ENCODE measurements at regions not wholly inside any gene's neighbourhood (a gene's known extent, or its start where the extent isn't known, plus 50 kb on each side); places are given as distances from the start of the nearest gene placed in this dataset.
"Not testable (repeated sequence)": the region's sequence is repeated elsewhere in the genome, so short reads cannot be mapped to it uniquely, and the experiment has no call there.

GRCh38 chr1:229710746-229711145, 84.7 kb downstream of the URB2 start:
- Histone ChIP-seq H3K4me1 (ENCODE audit: insufficient read depth, low read length) (no peaks in the 10 kb centered on the region), H3K4me3 (ENCODE audit: low read length) (no peak overlapping the region), H3K27me3 (ENCODE audit: insufficient read depth, low read length) (no peaks in the 10 kb centered on the region), H3K9me3 (ENCODE audit: low read depth, low read length) (no peaks in the 10 kb centered on the region)

GRCh38 chr1:229714306-229714705, 88.3 kb downstream of the URB2 start:
- no peak overlapping the region for H3K4me3 ChIP-seq (ENCODE audit: low read length)
- no peaks in the 10 kb centered on the region for H3K27me3 ChIP-seq (ENCODE audit: insufficient read depth, low read length)
- no peaks in the 10 kb centered on the region for H3K4me1 ChIP-seq (ENCODE audit: insufficient read depth, low read length)
- no peaks in the 10 kb centered on the region for H3K9me3 ChIP-seq (ENCODE audit: low read depth, low read length)

DNA sequence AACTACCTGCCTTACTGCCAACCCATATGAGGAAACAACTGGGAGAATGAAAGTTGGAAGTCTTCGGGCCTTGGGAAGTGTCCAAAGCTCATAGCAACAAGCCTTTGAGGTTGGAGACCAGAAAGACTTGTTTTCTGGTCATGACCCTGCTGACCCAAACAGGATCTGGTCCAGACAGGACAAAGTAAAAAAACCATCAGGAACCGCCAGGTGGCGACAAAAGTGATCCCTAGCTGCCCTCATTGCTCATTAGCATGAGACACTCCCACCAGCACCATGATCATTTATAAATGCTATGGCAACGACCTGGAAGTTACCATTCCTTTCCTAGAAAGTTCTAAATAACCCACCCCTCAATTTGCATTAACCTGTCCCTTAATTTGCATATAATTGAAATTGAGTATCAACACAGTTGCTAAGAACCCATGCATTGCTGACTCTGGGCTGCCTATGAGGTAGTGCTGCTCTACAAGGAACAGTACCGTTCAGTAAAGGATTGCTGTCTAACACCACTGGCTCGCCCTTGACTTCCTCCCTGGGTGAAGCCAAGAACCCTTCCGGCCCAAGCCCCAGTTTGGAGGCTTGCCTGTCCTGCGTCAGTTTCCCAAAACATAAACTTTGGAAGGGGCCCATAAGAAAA, 89.0 kb downstream of the URB2 start:
- Histone ChIP-seq H3K4me3 (ENCODE audit: low read length) (no peak overlapping the region), H3K27me3 (ENCODE audit: insufficient read depth, low read length) (no peaks in the 10 kb centered on the region), H3K9me3 (ENCODE audit: low read depth, low read length) (no peaks in the 10 kb centered on the region), H3K4me1 (ENCODE audit: insufficient read depth, low read length) (no peaks in the 10 kb centered on the region)

DNA sequence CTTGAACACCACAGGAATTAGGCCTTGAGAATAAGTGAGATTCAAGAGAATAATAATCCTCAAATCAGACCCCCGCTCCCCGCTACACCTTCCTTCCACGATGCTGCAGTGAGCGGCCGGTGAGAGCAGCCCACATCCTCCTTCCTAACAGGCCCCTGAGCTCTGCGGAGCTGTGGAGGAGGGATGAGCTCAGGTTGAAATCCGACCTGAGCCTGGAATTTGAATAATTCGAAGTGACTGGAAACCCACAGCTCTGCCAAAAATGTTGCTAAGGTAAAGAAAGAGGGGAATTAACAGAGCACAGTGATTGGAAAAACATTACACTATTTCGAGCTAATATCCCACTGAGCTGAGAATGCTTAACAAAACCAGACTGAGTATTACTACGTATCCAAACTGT, 90.0 kb downstream of the URB2 start:
- no peak overlapping the region for H3K4me3 ChIP-seq (ENCODE audit: low read length)
- H3K9me3 ChIP-seq (ENCODE audit: low read depth, low read length): no peaks in the 10 kb centered on the region
- peaks cover 2% of the 10 kb centered on the region for H3K27me3 ChIP-seq (ENCODE audit: insufficient read depth, low read length)

DNA sequence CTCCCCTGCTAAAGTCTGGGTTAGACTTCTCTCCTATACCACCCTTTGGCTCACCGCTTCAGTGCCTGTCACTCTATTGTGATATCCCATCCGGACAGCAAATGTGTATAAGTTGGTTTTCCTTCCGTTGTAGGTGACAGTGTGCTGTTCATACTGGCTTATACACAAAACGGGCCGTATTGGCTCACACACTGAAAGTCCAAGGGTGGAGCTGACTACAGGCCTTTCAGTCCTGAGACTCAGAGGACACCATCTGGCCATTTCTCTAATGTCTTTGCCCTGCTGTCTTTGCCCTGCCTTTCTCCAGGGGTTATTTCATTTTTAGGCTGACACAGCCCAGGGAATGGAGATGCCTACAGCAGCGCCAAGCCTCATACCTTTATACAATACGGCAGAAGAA, 90.7 kb downstream of the URB2 start:
- Histone ChIP-seq H3K27me3 (ENCODE audit: insufficient read depth, low read length) (peaks cover 3% of the 10 kb centered on the region), H3K4me1 (ENCODE audit: insufficient read depth, low read length) (no peaks in the 10 kb centered on the region), H3K9me3 (ENCODE audit: low read depth, low read length) (no peaks in the 10 kb centered on the region), H3K4me3 (ENCODE audit: low read length) (no peak overlapping the region)

More for the DNA sequence above, 90.0 kb downstream of the URB2 start:
- H3K4me1 ChIP-seq (ENCODE audit: insufficient read depth, low read length): no peaks in the 10 kb centered on the region

GRCh38 chr1:229717786-229718576, 91.9 kb downstream of the URB2 start:
- H3K4me3 ChIP-seq (ENCODE audit: low read length): no peak overlapping the region
- peaks cover 3% of the 10 kb centered on the region for H3K27me3 ChIP-seq (ENCODE audit: insufficient read depth, low read length)
- no peaks in the 10 kb centered on the region for H3K9me3 ChIP-seq (ENCODE audit: low read depth, low read length)
- no peaks in the 10 kb centered on the region for H3K4me1 ChIP-seq (ENCODE audit: insufficient read depth, low read length)

DNA sequence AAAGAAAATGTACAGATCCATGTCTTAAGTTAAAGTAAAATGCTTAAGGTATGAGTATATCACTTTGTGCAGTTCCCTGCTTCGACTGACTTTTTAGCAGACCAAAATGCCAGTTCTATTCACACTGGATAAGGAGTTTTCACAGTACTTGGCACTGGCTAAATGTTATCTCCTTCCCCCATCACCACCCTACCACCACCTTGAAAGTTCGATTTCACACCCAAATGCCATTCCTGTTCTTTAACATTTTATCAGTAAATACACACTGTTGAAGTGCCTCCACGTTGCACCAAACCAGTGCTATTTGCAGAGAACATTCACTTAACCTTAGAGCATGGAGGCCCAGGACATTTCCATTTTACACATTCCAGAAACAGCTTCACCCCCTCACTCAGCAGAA, 100.0 kb downstream of the URB2 start:
- Histone ChIP-seq H3K4me1 (ENCODE audit: insufficient read depth, low read length) (no peaks in the 10 kb centered on the region), H3K9me3 (ENCODE audit: low read depth, low read length) (no peaks in the 10 kb centered on the region), H3K27me3 (ENCODE audit: insufficient read depth, low read length) (peaks cover under 1% of the 10 kb centered on the region), H3K4me3 (ENCODE audit: low read length) (no peak overlapping the region)

- no peaks in the 10 kb centered on the region for H3K4me1 ChIP-seq (ENCODE audit: insufficient read depth, low read length)
- H3K27me3 ChIP-seq (ENCODE audit: insufficient read depth, low read length): no peaks in the 10 kb centered on the region
- H3K9me3 ChIP-seq (ENCODE audit: low read depth, low read length): no peaks in the 10 kb centered on the region
- no peak overlapping the region for H3K4me3 ChIP-seq (ENCODE audit: low read length)
Observed at GRCh38 chr1:229729916-229730315, 103.9 kb downstream of the URB2 start.

DNA sequence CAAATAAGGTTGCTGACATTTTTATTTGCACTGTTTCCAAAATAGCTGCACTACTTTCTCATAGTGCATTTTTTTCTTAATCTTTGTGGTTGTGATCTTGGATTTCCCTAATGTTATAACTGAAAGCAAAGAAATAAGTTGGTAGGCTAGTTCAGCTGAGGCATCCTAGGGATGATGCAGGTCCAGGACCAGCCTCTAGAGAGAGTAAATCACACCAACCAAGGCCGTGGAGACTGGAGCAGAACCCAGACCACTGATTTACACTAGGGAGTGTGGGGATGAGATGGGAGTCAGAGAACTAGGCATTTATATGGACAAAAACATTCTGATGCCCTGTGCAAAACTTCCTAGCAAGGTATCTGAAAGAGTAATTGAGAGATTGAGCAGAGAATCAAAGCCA, 104.5 kb downstream of the URB2 start:
- H3K27me3 ChIP-seq (ENCODE audit: insufficient read depth, low read length): no peaks in the 10 kb centered on the region
- no peaks in the 10 kb centered on the region for H3K9me3 ChIP-seq (ENCODE audit: low read depth, low read length)
- H3K4me3 ChIP-seq (ENCODE audit: low read length): no peak overlapping the region
- H3K4me1 ChIP-seq (ENCODE audit: insufficient read depth, low read length): no peaks in the 10 kb centered on the region

GRCh38 chr1:229732061-229732460, 106.0 kb downstream of the URB2 start:
- peaks cover 13% of the 10 kb centered on the region for H3K9me3 ChIP-seq (ENCODE audit: low read depth, low read length)
- H3K4me1 ChIP-seq (ENCODE audit: insufficient read depth, low read length): no peaks in the 10 kb centered on the region
- no peak overlapping the region for H3K4me3 ChIP-seq (ENCODE audit: low read length)
- H3K27me3 ChIP-seq (ENCODE audit: insufficient read depth, low read length): no peaks in the 10 kb centered on the region

DNA sequence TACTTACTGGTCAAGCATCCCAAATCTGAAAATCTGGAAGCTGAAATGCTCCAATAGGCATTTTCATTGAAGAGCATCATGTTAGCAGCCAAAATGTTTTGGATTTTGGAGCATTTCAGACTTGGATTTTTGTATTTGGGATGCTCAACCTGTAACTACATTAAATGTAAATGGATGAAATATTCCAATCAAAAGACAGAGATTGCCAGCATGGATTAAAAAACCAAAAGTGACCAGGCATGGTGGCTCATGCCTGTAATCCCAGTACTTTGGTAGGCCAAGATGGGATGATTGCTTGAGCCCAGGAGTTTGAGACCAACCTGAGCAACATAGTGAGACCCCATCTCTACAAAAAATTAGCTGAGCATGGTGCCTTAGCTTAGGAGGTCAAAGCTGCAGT, 110.3 kb downstream of the URB2 start:
- H3K27me3 ChIP-seq (ENCODE audit: insufficient read depth, low read length): no peaks in the 10 kb centered on the region
- no peak overlapping the region for H3K4me3 ChIP-seq (ENCODE audit: low read length)
- H3K9me3 ChIP-seq (ENCODE audit: low read depth, low read length): peaks cover 16% of the 10 kb centered on the region
- no peaks in the 10 kb centered on the region for H3K4me1 ChIP-seq (ENCODE audit: insufficient read depth, low read length)

- H3K4me3 ChIP-seq (ENCODE audit: low read length); H3K9me3 ChIP-seq (ENCODE audit: low read depth, low read length); H3K4me1 ChIP-seq (ENCODE audit: insufficient read depth, low read length); H3K27me3 ChIP-seq (ENCODE audit: insufficient read depth, low read length): not testable (repeated sequence)
Observed at GRCh38 chr1:229742614-229743013, 116.6 kb downstream of the URB2 start.

DNA sequence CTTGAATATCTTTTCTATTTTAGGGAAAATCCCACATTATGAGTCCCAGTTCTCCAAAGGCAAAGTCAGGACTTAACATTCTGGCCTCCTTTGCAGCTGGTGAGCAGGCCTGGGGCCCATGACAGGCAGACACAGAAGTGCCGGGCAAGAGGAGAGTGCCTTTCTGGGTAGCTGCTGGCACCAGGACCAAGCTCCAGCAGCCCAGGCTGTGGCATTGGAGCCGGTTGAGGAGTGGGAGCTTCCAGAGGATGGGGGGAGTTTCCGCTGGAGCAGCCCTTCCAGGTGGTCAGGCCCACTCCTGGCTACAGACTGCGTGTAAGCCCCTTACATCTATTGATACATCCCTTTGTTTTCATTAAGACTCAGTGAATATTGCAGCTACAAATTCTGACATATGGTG, 123.9 kb downstream of the URB2 start:
- H3K4me3 ChIP-seq (ENCODE audit: low read length): no peak overlapping the region
- no peaks in the 10 kb centered on the region for H3K4me1 ChIP-seq (ENCODE audit: insufficient read depth, low read length)

GRCh38 chr1:229751610-229752009, 125.6 kb downstream of the URB2 start:
- H3K27me3 ChIP-seq (ENCODE audit: insufficient read depth, low read length): no peaks in the 10 kb centered on the region
- no peaks in the 10 kb centered on the region for H3K4me1 ChIP-seq (ENCODE audit: insufficient read depth, low read length)
- H3K4me3 ChIP-seq (ENCODE audit: low read length): no peak overlapping the region
- H3K9me3 ChIP-seq (ENCODE audit: low read depth, low read length): no peaks in the 10 kb centered on the region

More for the DNA sequence above, 123.9 kb downstream of the URB2 start:
- Histone ChIP-seq H3K27me3 (ENCODE audit: insufficient read depth, low read length) (peaks cover 6% of the 10 kb centered on the region), H3K9me3 (ENCODE audit: low read depth, low read length) (no peaks in the 10 kb centered on the region)

DNA sequence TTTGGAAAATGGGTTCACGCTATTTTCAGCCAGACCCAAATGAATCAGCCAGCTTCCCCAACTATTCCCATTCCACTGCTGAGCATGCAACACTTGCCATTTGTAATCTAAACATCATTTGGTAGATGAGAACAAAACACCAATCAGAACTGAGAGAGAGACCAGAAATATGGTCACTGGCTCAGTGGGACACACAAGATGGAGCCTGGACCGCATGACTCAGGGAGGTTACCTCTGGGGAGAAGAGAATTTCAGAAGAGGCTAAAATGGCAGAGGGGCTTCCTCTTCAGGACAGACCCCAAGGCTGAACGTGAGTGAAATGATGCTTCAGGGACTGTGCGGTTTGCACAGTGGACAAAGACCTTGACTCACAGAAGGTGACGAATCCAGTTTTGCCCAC, 126.6 kb downstream of the URB2 start:
- no peak overlapping the region for H3K4me3 ChIP-seq (ENCODE audit: low read length)
- no peaks in the 10 kb centered on the region for H3K27me3 ChIP-seq (ENCODE audit: insufficient read depth, low read length)
- no peaks in the 10 kb centered on the region for H3K4me1 ChIP-seq (ENCODE audit: insufficient read depth, low read length)
- no peaks in the 10 kb centered on the region for H3K9me3 ChIP-seq (ENCODE audit: low read depth, low read length)
